ENCODE measurements at regions not wholly inside any gene's neighbourhood (a gene's known extent, or its start where the extent isn't known, plus 50 kb on each side); places are given as distances from the start of the nearest gene placed in this dataset.

- no peak for FAIRE-seq
- Histone ChIP-seq H3K4me3 (ENCODE audit: low read depth, low read length) (no peak overlapping the region), H3K36me3 (ENCODE audit: control insufficient read depth, insufficient read depth, low read length) (no peaks in the 10 kb centered on the region), H3K27me3 (ENCODE audit: control insufficient read depth, insufficient read depth, low read length) (no peaks in the 10 kb centered on the region)
- peak; percentile 11 for DNase-seq (ENCODE audit: low read depth)
- TF ChIP-seq CTCF (IDR thresholded peaks at IDR 0.05; ENCODE audit: insufficient read depth, low read length, severe bottlenecking), result no peak
These were observed 669.8 kb upstream of the ADAMTS5 start for GRCh38 chr21:27636656-27637055.

- H3K4me3 ChIP-seq (ENCODE audit: low read depth, low read length), result no peak overlapping the region
- TF ChIP-seq CTCF (IDR thresholded peaks at IDR 0.05; ENCODE audit: insufficient read depth, low read length, severe bottlenecking), result no peak
- no peak for DNase-seq (ENCODE audit: low read depth)
- no peak for FAIRE-seq
- H3K36me3 ChIP-seq (ENCODE audit: control insufficient read depth, insufficient read depth, low read length), result no peaks in the 10 kb centered on the region
- no peaks in the 10 kb centered on the region for H3K27me3 ChIP-seq (ENCODE audit: control insufficient read depth, insufficient read depth, low read length)
These were observed 666.7 kb upstream of the ADAMTS5 start for GRCh38 chr21:27633631-27634030.

- H3K36me3 ChIP-seq (ENCODE audit: control insufficient read depth, insufficient read depth, low read length), result no peaks in the 10 kb centered on the region
- no peak for FAIRE-seq
These were observed 664.6 kb upstream of the ADAMTS5 start for GRCh38 chr21:27631471-27631870.

GRCh38 chr21:27622631-27623030, 655.7 kb upstream of the ADAMTS5 start:
- no peak overlapping the region for H3K4me3 ChIP-seq (ENCODE audit: low read depth, low read length)
- H3K36me3 ChIP-seq (ENCODE audit: control insufficient read depth, insufficient read depth, low read length), result no peaks in the 10 kb centered on the region
- DNase-seq (ENCODE audit: low read depth) (no peak), FAIRE-seq (no peak)
- TF ChIP-seq CTCF (IDR thresholded peaks at IDR 0.05; ENCODE audit: insufficient read depth, low read length, severe bottlenecking), result no peak
- H3K27me3 ChIP-seq (ENCODE audit: control insufficient read depth, insufficient read depth, low read length), result no peaks in the 10 kb centered on the region

More at GRCh38 chr21:27631471-27631870, 664.6 kb upstream of the ADAMTS5 start:
- Histone ChIP-seq H3K27me3 (ENCODE audit: control insufficient read depth, insufficient read depth, low read length) (no peaks in the 10 kb centered on the region), H3K4me3 (ENCODE audit: low read depth, low read length) (no peak overlapping the region)
- DNase-seq (ENCODE audit: low read depth), result no peak
- no peak for TF ChIP-seq CTCF (IDR thresholded peaks at IDR 0.05; ENCODE audit: insufficient read depth, low read length, severe bottlenecking)

- TF ChIP-seq CTCF (IDR thresholded peaks at IDR 0.05; ENCODE audit: insufficient read depth, low read length, severe bottlenecking), result no peak
- DNase-seq (ENCODE audit: low read depth), result no peak
- H3K36me3 ChIP-seq (ENCODE audit: control insufficient read depth, insufficient read depth, low read length), result no peaks in the 10 kb centered on the region
- no peak overlapping the region for H3K4me3 ChIP-seq (ENCODE audit: low read depth, low read length)
- no peak for FAIRE-seq
- H3K27me3 ChIP-seq (ENCODE audit: control insufficient read depth, insufficient read depth, low read length), result no peaks in the 10 kb centered on the region
These were observed 647.3 kb upstream of the ADAMTS5 start for GRCh38 chr21:27614231-27614630.

- TF ChIP-seq CTCF (IDR thresholded peaks at IDR 0.05; ENCODE audit: insufficient read depth, low read length, severe bottlenecking), result no peak
- Histone ChIP-seq H3K27me3 (ENCODE audit: control insufficient read depth, insufficient read depth, low read length) (no peaks in the 10 kb centered on the region), H3K36me3 (ENCODE audit: control insufficient read depth, insufficient read depth, low read length) (no peaks in the 10 kb centered on the region), H3K4me3 (ENCODE audit: low read depth, low read length) (no peak overlapping the region)
- no peak for DNase-seq (ENCODE audit: low read depth)
- no peak for FAIRE-seq
These were observed 639.5 kb upstream of the ADAMTS5 start for GRCh38 chr21:27606422-27606821.
